HG03064 (cell line): ENCODE measurements at regions not wholly inside any gene's neighbourhood (a gene's known extent, or its start where the extent isn't known, plus 50 kb on each side); places are given as distances from the start of the nearest gene placed in this dataset.

Experiments used
- ATAC-seq: cut with Tn5 transposase; IDR thresholded peaks from one replicate; pipeline ENCODE4 v1.9.1; 2021; ENCODE audit warnings: low read depth; ENCODE audit not compliant: unreplicated experiment

DNA sequence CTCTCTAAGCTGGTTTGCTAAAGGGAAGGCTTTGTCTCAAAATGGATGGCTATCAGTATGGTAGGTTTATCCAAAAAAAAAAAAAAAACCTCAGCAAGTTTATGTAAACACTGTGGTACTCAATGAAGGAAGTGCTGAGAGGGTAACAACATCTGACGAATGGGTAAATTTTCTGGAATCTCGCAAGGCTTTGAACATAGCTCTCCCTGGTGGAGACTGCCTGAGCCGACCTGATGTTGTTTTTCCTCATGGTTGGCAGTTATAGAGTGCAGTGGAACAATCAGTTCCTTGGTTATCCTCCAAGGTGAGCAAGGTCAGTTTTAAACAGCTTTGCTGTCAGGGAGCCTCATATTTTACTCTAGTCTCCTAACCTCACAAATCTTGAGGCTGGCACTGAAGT, 94.6 kb downstream of the ZPLD1 start:
- no peak for ATAC-seq

GRCh38 chr3:102530415-102531181, 95.8 kb downstream of the ZPLD1 start:
- no peak for ATAC-seq

- no peak for ATAC-seq
Measured at GRCh38 chr3:102531686-102532085, 96.9 kb downstream of the ZPLD1 start.

GRCh38 chr3:102532901-102533300, 98.1 kb downstream of the ZPLD1 start:
- no peak for ATAC-seq

DNA sequence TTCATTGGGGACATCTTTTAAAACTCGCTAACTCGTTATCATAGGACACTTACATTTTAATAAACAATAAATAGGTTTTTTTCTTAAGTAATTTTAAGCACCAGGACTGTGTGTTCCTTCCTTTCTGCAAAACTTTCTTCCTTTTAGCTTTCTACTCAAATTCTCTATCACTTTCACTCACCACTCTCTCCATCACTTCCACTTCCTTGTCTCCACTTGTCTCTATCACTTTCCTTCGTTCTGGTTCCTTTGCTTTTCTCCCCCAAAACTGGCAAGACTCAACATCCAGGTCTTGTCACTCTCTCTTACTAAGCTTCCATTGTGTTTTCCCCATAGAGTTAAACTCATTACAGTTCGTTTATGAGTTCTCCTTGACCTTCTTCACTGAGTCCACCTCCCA, 99.0 kb downstream of the ZPLD1 start:
- no peak for ATAC-seq

GRCh38 chr3:102536456-102536855, 101.6 kb downstream of the ZPLD1 start:
- ATAC-seq, result no peak

DNA sequence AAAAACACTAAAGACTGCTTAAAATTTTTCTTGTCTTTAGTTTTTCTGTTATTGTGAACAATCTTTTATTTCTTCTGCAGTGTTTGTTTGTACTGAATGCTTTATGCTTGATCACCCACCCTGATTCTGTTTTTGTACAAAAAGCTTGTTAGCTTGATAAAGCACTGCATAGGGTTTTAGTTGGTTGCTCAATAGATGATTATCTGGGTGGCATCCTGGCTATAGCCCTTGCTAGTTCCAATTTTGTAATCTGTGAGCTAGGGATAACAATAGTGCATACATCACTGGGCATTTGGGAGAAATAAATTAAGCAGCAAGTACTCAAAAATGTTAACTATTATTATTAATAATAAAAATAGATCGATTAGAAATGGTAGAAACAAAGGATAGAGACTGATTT, 102.3 kb downstream of the ZPLD1 start:
- no peak for ATAC-seq

- no peak for ATAC-seq
Measured at GRCh38 chr3:102544741-102545140, 109.9 kb downstream of the ZPLD1 start.

- no peak for ATAC-seq
Measured at GRCh38 chr3:102545276-102545675, 110.5 kb downstream of the ZPLD1 start.

DNA sequence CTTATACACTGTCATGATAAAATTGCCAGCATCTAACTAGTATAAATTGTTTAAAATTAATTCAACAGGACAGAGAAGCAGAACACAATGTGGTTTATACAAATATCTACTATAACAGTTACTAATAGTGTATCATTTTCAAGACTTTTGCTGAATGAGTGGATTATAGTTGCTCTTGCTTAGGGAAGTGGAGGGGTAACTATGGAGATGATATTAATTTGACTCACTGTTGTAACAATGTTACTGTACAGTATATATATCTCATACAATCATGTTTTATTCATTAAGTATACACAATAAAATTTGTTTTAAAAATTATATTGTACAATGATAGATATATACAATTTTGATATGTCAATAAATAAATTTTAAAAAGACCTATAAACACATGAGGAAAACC, 119.1 kb downstream of the ZPLD1 start:
- ATAC-seq, result no peak

GRCh38 chr3:102570511-102570910, 135.7 kb downstream of the ZPLD1 start:
- no peak for ATAC-seq

GRCh38 chr3:102571006-102571405, 136.2 kb downstream of the ZPLD1 start:
- ATAC-seq, result no peak

DNA sequence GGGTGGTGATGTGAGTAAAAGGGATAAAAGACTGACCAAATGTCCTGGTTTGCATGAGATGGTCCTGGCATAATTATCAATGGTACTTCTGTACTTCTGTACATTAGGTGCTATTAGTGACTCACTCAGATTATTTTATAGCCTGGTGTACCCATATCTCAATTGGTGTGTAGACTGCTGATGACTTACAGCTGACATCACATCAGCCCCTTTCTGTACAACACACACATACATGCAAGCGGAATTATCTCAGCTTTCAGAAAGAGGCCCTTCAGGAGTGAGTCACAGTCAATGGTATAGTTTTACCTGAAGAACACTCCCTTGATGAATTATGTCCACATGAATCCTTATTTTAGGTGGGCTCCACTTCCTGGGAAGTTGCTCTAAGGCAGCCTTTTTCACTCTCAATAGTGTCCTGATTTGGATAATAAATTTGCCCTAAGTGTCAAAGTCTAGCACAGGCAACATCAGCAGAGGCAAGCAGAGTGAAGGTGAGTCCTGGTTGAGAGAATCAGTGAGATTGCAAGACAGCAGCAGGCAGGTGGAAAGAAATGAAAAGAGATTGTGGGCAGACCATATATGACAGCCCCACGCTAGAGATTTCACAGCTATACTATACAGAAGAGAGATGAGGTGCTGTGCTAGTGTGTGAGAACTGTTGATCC, 137.0 kb downstream of the ZPLD1 start:
- no peak for ATAC-seq

- no peak for ATAC-seq
Measured at GRCh38 chr3:102573483-102574028, 138.7 kb downstream of the ZPLD1 start.

- ATAC-seq, result no peak
Measured at GRCh38 chr3:102574355-102574754, 139.5 kb downstream of the ZPLD1 start.

- ATAC-seq, result no peak
Measured at GRCh38 chr3:102576651-102577050, 141.8 kb downstream of the ZPLD1 start.

DNA sequence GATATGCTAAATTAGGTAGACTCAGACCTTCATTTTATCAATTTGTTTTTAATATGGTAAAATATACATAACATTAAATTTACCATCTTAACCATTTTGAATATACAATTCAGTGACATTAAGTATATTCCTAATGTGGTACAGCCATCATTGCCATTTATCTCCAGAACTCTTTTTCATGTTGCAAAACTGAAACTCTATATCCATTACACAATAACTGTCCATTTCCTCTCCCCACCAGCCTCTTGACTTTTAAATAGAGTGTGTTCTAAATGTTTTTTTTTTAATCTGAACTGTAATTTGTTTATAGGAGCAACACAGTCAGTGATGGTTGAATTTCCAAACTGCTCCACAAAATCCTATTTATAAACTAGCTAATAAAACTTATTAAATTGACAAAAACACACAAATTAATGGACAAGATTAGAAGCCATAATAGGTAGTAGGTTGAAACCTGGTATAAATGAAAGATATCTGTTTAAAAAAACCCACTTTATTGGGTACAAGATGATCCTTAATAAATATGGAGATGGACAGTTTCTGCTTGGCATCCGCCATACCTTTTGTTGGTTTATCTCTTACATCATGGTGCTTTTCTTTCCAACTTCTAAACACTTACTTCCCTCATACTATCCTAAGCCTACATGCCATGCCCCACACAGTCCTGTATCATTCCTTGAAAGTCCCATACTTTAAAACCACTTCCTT, 142.4 kb downstream of the ZPLD1 start:
- no peak for ATAC-seq

GRCh38 chr3:102580760-102581159, 145.9 kb downstream of the ZPLD1 start:
- no peak for ATAC-seq

GRCh38 chr3:102586485-102586884, 151.7 kb downstream of the ZPLD1 start:
- no peak for ATAC-seq

DNA sequence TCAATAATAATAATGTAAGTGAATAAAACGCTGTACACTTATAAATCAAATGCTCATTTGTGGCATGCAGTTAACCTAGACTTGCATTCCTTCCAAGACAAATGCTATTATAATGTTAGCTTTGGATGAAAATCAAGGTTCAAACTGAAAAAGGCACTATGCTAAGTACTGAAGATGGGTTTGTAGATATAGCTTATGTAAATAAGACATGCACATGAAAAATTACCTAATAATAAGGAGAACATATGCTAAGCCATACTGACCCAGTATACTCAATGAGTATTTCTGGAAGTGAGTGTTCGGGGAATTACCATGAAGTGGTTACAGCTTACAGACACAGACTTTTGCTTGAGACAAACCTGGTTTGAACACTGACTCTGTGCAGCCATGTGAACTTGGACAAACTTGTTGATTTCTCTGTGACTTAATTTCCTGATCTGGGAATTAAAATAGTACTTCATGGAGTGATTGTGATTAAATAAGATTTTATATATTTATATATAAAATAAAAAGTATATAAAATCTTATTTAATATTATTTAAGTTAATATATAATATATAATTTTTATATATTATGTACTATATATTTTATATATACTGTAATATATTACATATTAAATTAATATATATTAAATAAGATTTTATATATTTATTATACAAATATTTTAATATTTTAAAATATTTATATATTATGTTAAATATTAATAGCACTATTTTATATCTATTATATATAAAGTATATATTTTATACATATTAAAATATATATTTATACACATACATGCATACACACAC, 159.2 kb downstream of the ZPLD1 start:
- no peak for ATAC-seq

DNA sequence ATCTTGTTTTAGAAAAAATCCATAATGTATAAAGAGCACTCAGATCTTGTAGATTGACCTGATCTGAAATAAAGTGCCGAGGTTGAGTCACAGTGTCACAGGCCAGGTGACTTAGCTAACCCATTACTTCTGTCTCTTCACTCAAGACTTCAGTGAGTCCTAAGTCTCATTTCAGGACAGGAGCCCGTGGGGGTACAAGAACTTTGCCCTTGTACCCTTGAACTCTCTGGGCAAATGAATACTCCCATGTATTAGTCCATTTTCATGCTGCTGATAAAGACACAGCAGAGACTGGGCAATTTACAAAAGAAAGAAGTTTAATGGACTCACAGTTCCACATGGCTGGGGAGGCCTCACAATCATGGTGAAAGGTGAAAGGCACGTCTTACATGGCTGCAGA, 160.2 kb downstream of the ZPLD1 start:
- ATAC-seq, result no peak
